ENCODE measurements at regions not wholly inside any gene's neighbourhood (a gene's known extent, or its start where the extent isn't known, plus 50 kb on each side); places are given as distances from the start of the nearest gene placed in this dataset.

DNA sequence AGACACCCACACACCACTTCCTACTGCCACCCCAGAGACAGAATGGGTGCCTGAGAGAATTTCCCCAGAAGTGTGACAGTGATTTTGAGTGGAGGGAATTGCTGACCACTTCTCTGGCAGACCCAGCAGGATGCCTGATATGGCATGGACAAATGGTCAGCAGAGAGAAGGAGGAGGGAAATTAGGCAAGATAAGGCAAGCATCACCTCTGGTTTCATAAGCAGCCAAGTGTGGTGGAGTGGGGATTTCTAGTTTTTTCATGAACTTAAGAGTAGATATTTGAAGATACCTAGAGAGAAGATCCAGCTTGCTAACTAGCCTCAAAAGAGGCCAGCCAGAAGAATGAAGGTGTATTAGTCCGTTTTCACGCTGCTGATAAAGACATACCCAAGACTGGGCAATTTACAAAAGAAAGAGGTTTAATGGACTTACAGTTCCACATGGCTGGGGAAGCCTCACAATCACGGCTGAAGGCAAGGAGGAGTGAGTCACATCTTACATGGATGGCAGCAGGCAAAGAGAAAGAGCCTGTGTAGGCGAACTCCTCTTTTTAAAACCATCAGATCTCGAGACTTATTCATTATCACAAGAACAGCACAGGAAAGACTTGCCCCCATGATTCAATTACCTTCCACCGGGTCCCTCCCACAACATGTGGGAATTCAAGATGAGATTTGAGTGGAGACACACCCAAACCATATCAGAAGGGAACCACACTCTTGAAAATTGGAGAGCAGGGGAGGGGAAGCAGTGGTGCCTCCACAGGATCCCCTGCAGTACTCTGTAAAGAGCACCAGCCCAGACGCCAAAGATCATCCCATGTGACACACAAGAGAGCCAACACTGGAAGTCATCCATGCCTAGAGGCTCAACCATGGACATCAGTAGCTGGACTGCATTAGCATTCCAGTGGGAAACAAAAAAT lies 64.2 kb downstream of the RBM43 start:
- Histone ChIP-seq H3K9me3 (ENCODE audit: control insufficient read depth, low read depth, low read length) (no peaks in the 10 kb centered on the region), H3K27me3 (ENCODE audit: control insufficient read depth, insufficient read depth, low read length) (no peaks in the 10 kb centered on the region), H3K27ac (ENCODE audit: low read length) (no peak overlapping the region), H3K4me3 (ENCODE audit: low read length) (no peak overlapping the region), H3K36me3 (ENCODE audit: control insufficient read depth, insufficient read depth, low read length) (no peaks in the 10 kb centered on the region), H3K4me1 (ENCODE audit: control insufficient read depth, insufficient read depth, low read length) (no peaks in the 10 kb centered on the region)
- no peak for DNase-seq
- 67% methylated on average over 1 of the region's 7 CpGs for WGBS (ENCODE audit: insufficient coverage, low lambda C conversion rate)

DNA sequence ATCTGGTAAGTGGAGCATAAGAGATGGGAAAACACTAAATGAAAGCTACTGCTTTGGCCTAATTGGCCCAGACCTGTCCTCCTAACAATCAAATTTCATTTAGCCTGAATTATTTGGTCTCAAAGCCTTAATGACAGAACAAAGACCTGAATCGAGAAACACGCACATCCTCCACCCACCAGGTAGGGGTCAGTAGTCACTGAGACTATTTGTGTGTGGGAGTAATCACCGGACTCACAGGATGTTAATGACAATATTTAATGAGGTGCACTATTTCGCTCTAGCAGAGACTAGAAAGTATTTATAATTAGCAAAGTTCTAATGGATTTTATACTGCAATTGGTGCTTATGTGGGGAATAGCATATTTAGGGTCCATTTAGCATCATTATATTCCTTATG lies 68.1 kb downstream of the RBM43 start:
- Histone ChIP-seq H3K4me3 (ENCODE audit: low read length) (no peak overlapping the region), H3K4me1 (ENCODE audit: control insufficient read depth, insufficient read depth, low read length) (no peaks in the 10 kb centered on the region), H3K27ac (ENCODE audit: low read length) (no peak overlapping the region), H3K9me3 (ENCODE audit: control insufficient read depth, low read depth, low read length) (no peaks in the 10 kb centered on the region), H3K27me3 (ENCODE audit: control insufficient read depth, insufficient read depth, low read length) (no peaks in the 10 kb centered on the region), H3K36me3 (ENCODE audit: control insufficient read depth, insufficient read depth, low read length) (no peaks in the 10 kb centered on the region)
- DNase-seq = no peak
- WGBS (ENCODE audit: insufficient coverage, low lambda C conversion rate) = no CpG with 5 or more reads among the region's 4 CpGs

DNA sequence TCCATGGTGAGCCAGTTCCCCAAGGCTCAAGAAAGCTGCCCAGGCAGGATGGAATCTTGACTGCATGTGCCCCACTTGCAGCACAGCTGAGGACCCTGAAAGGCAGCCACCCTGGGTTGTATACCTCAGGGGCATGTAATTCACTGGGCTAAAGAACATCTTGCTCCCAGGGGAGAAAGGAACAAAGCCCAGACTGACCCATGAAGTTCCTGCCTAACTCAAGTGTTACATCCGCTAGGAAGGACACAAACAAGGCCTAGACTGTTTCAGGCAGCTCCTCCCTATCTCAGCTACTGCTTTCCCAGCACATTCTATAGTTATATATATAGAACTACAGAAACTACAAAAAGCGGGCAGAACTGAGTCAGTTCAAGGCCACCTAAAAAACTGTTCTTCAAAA lies 69.0 kb downstream of the RBM43 start:
- H3K4me3 ChIP-seq (ENCODE audit: low read length) = no peak overlapping the region
- H3K27me3 ChIP-seq (ENCODE audit: control insufficient read depth, insufficient read depth, low read length) = no peaks in the 10 kb centered on the region
- H3K27ac ChIP-seq (ENCODE audit: low read length) = no peak overlapping the region
- no peaks in the 10 kb centered on the region for H3K9me3 ChIP-seq (ENCODE audit: control insufficient read depth, low read depth, low read length)
- no peaks in the 10 kb centered on the region for H3K4me1 ChIP-seq (ENCODE audit: control insufficient read depth, insufficient read depth, low read length)
- H3K36me3 ChIP-seq (ENCODE audit: control insufficient read depth, insufficient read depth, low read length) = no peaks in the 10 kb centered on the region
- no CpG with 5 or more reads among the region's 2 CpGs for WGBS (ENCODE audit: insufficient coverage, low lambda C conversion rate)
- DNase-seq = no peak

DNA sequence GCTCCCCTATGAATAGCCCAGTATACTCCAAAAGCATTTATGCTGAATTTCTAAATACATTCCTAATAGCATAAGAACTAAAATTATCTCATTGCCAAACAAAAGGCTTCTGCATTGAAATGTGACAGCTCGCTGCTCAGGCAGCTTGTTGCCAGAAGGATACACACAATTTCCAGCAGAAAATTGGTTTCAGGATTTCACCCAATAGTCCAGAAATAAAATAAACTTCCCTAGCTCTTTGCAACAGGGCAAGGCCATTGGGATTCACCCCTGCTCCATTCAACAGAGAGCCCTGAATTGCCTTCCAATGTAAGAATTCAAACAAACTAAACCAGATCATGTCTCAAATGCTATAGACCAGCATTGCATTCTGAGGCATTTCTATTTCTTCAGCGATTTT lies 70.7 kb downstream of the RBM43 start:
- DNase-seq = no peak
- no peaks in the 10 kb centered on the region for H3K9me3 ChIP-seq (ENCODE audit: control insufficient read depth, low read depth, low read length)
- no peak overlapping the region for H3K4me3 ChIP-seq (ENCODE audit: low read length)
- H3K4me1 ChIP-seq (ENCODE audit: control insufficient read depth, insufficient read depth, low read length) = no peaks in the 10 kb centered on the region
- 83% methylated on average over 1 of the region's 2 CpGs for WGBS (ENCODE audit: insufficient coverage, low lambda C conversion rate)
- no peaks in the 10 kb centered on the region for H3K27me3 ChIP-seq (ENCODE audit: control insufficient read depth, insufficient read depth, low read length)
- no peak overlapping the region for H3K27ac ChIP-seq (ENCODE audit: low read length)
- H3K36me3 ChIP-seq (ENCODE audit: control insufficient read depth, insufficient read depth, low read length) = no peaks in the 10 kb centered on the region

DNA sequence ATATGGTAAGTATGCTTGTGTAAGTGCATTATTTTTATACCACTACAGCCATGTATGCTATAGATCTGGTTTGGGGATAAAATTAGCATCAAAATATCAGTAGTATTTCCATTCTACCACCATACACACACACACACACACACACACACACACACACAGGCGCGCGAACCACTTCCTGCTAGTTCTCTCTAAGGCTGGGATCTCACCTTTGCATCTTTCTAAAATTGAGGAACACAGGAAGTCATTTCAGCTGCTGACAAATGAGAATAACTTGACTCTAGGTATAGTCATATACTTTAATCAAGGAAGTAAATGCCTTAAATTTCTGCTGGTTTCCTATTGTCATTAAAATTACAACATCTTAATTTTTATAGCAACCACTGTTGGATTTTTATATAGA lies 72.5 kb downstream of the RBM43 start:
- no peak for DNase-seq
- no peaks in the 10 kb centered on the region for H3K4me1 ChIP-seq (ENCODE audit: control insufficient read depth, insufficient read depth, low read length)
- WGBS (ENCODE audit: insufficient coverage, low lambda C conversion rate) = no CpG with 5 or more reads among the region's 3 CpGs
- no peaks in the 10 kb centered on the region for H3K27me3 ChIP-seq (ENCODE audit: control insufficient read depth, insufficient read depth, low read length)
- no peaks in the 10 kb centered on the region for H3K9me3 ChIP-seq (ENCODE audit: control insufficient read depth, low read depth, low read length)
- H3K27ac ChIP-seq (ENCODE audit: low read length) = no peak overlapping the region
- no peaks in the 10 kb centered on the region for H3K36me3 ChIP-seq (ENCODE audit: control insufficient read depth, insufficient read depth, low read length)
- H3K4me3 ChIP-seq (ENCODE audit: low read length) = no peak overlapping the region

DNA sequence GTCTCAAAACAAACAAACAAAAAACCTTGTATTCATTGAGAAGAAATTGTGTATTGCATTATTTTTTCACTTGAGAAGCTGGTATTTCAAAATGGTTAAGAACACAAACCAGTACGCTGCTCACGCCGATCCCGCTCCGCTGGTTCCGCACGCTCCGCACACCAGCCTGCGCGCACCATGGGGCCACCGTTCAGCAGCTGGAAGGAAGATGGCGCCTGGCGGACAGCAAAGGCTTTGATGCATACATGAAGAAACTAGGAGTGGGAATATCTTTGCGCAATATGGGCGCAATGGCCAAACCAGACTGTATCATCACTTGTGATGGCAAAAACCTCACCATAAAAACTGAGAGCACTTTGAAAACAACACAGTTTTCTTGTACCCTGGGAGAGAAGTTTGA lies 75.7 kb downstream of the RBM43 start:
- Histone ChIP-seq H3K4me1 (ENCODE audit: control insufficient read depth, insufficient read depth, low read length) (no peaks in the 10 kb centered on the region), H3K4me3 (ENCODE audit: low read length) (no peak overlapping the region), H3K36me3 (ENCODE audit: control insufficient read depth, insufficient read depth, low read length) (no peaks in the 10 kb centered on the region), H3K27ac (ENCODE audit: low read length) (no peak overlapping the region), H3K9me3 (ENCODE audit: control insufficient read depth, low read depth, low read length) (no peaks in the 10 kb centered on the region), H3K27me3 (ENCODE audit: control insufficient read depth, insufficient read depth, low read length) (no peaks in the 10 kb centered on the region)
- WGBS (ENCODE audit: insufficient coverage, low lambda C conversion rate) = no CpG with 5 or more reads among the region's 15 CpGs
- no peak for DNase-seq

DNA sequence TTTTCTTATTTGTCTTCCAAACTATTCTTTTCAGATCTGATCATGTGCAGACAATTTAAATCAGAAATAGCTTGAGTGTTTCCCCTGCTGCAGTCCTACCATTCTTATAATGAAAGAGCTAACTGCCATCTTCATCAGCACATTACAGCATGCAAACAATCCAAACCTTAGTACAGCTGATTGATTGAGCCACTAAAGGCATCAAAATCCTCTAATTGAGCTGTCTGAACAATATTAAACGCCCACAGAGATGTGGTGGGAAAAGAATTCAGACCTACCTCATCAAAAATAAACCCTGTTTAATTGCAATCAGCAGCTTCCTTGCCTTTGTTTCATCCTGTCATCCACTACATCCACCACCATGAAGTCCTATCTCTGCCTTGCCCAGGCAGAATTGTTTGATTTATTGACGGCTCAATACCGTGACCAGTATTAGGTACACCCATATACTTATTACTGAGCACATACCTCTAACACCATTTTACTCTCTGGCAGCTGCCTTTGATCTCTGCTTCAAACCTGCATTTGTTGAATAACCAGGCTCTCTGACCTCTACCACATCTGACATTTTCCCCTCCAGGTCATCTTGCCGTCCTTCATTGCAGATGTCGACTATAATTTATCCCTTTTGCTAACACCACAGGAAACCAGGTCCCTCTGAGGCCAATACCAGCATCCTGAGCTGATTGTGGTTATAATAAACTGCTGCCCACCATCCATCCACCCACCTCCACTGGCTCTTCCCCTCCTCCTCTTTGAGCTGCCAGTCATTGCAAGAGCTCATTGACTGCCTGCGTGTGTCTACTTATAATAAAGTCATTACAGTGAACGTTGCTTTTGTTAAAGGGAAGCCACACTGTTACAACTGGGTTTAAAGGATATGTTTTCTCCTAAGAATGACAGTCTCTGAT lies 78.5 kb downstream of the RBM43 start:
- H3K36me3 ChIP-seq (ENCODE audit: control insufficient read depth, insufficient read depth, low read length) = no peaks in the 10 kb centered on the region
- DNase-seq = no peak
- WGBS (ENCODE audit: insufficient coverage, low lambda C conversion rate) = 88% methylated on average over 2 of the region's 7 CpGs

DNA sequence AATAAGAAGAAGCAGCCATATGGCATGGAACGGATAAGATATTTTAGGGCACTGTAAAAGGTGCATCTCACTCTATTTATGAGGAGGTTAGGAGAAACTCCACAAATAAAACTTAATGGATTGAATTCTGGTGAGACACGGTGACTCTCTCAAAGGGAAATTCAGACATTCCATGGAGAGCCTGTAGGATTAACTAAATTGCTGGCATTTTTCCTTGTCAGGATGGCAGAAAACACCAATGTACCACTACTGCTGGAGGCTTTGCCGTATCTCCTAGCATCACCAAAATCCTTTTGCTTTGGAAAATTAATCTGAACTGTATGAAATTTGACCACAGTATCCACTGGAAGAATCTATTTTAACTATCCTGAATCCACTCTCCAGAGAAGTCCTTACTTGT lies 79.3 kb downstream of the RBM43 start:
- Histone ChIP-seq H3K27ac (ENCODE audit: low read length) (no peak overlapping the region), H3K27me3 (ENCODE audit: control insufficient read depth, insufficient read depth, low read length) (no peaks in the 10 kb centered on the region), H3K36me3 (ENCODE audit: control insufficient read depth, insufficient read depth, low read length) (no peaks in the 10 kb centered on the region), H3K4me3 (ENCODE audit: low read length) (no peak overlapping the region), H3K9me3 (ENCODE audit: control insufficient read depth, low read depth, low read length) (no peaks in the 10 kb centered on the region), H3K4me1 (ENCODE audit: control insufficient read depth, insufficient read depth, low read length) (no peaks in the 10 kb centered on the region)
- WGBS (ENCODE audit: insufficient coverage, low lambda C conversion rate) = no CpG with 5 or more reads among the region's 3 CpGs
- DNase-seq = no peak

More for the DNA sequence above, 78.5 kb downstream of the RBM43 start:
- Histone ChIP-seq H3K9me3 (ENCODE audit: control insufficient read depth, low read depth, low read length) (no peaks in the 10 kb centered on the region), H3K4me3 (ENCODE audit: low read length) (no peak overlapping the region), H3K4me1 (ENCODE audit: control insufficient read depth, insufficient read depth, low read length) (no peaks in the 10 kb centered on the region), H3K27ac (ENCODE audit: low read length) (no peak overlapping the region), H3K27me3 (ENCODE audit: control insufficient read depth, insufficient read depth, low read length) (no peaks in the 10 kb centered on the region)

DNA sequence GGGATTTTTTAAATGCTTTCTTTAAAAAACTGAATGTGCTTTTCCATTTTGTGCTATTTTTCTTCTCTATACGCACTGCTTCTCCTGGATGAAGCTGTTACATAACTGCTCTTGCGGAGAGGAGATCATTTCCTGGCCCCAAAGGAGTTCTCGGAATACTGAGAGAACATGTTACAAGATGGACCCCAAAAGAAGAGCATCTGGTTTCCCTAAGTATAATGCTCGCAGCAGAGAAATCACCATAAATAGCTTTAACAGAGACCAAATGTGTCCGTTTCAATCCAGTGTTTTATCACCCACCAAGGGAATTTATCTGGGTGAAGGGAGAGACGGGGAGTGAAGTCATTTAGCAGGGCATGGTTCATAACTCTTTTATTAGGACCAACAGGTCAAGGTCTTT lies 80.1 kb downstream of the RBM43 start:
- Histone ChIP-seq H3K9me3 (ENCODE audit: control insufficient read depth, low read depth, low read length) (no peaks in the 10 kb centered on the region), H3K36me3 (ENCODE audit: control insufficient read depth, insufficient read depth, low read length) (no peaks in the 10 kb centered on the region), H3K4me3 (ENCODE audit: low read length) (no peak overlapping the region), H3K27me3 (ENCODE audit: control insufficient read depth, insufficient read depth, low read length) (no peaks in the 10 kb centered on the region), H3K4me1 (ENCODE audit: control insufficient read depth, insufficient read depth, low read length) (no peaks in the 10 kb centered on the region), H3K27ac (ENCODE audit: low read length) (no peak overlapping the region)
- DNase-seq = no peak
- WGBS (ENCODE audit: insufficient coverage, low lambda C conversion rate) = 41% methylated on average over 3 of the region's 6 CpGs

DNA sequence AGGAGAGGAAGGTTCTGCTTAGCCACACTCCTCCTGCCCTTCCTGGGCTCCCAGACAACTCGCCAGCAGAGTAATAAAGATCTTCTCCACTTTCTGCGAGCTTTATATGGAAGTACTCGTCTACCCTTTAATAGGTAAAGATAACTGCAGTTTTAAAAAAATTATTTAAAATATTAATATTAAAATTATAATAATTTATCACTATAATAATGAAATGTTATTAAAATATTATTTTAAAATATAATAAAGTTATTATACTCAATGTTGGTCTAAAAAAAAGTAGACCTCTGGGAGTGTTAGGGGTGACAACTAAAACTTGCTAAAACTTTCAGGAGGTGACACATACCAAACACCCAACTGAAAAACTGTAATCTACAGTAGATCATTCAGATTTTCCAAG lies 81.5 kb downstream of the RBM43 start:
- Histone ChIP-seq H3K36me3 (ENCODE audit: control insufficient read depth, insufficient read depth, low read length) (no peaks in the 10 kb centered on the region), H3K27ac (ENCODE audit: low read length) (no peak overlapping the region), H3K4me3 (ENCODE audit: low read length) (no peak overlapping the region), H3K9me3 (ENCODE audit: control insufficient read depth, low read depth, low read length) (no peaks in the 10 kb centered on the region), H3K27me3 (ENCODE audit: control insufficient read depth, insufficient read depth, low read length) (no peaks in the 10 kb centered on the region), H3K4me1 (ENCODE audit: control insufficient read depth, insufficient read depth, low read length) (no peaks in the 10 kb centered on the region)
- DNase-seq = no peak
- no CpG with 5 or more reads among the region's 3 CpGs for WGBS (ENCODE audit: insufficient coverage, low lambda C conversion rate)
